ENCODE measurements at regions not wholly inside any gene's neighbourhood (a gene's known extent, or its start where the extent isn't known, plus 50 kb on each side); places are given as distances from the start of the nearest gene placed in this dataset.

DNA sequence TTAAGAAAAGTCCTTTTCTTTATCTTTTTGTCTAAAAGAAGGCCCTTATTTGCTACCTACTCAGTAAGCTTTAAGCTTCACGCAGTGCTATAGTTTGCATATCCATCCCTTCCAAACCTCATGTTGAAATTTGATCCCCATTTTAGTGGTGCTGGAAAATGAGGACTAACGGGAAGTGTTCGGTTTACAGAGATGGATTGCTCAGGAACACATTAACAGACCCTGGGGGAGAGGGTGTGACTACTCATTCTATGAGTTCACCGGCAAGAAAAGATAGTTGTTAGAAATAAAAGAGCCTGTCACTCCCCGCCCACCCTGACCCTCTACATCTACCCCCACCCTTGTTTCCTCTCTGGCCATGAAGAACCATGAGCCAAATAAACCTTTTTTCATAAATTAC, 546.2 kb downstream of the MEI4 start:
- H3K4me3 ChIP-seq (ENCODE audit: low read length), result no peak overlapping the region
- no peak overlapping the region for H3K27ac ChIP-seq (ENCODE audit: low read depth, low read length)
- H3F3A ChIP-seq (ENCODE audit: control insufficient read depth, insufficient read depth), result no peaks in the 10 kb centered on the region
- no peaks in the 10 kb centered on the region for H3K9me3 ChIP-seq (ENCODE audit: control insufficient read depth, insufficient read depth, low read length)
- no peaks in the 10 kb centered on the region for H3K4me1 ChIP-seq (ENCODE audit: control insufficient read depth, low read length)
- H3K9me2 ChIP-seq (replicated peaks; ENCODE audit: control insufficient read depth, low read length), result no peaks in the 10 kb centered on the region; the same call in 1 of the 2 replicates
- no peaks in the 10 kb centered on the region for H3K27me3 ChIP-seq (ENCODE audit: control insufficient read depth, low read length)
- TF ChIP-seq, protein P1, sequence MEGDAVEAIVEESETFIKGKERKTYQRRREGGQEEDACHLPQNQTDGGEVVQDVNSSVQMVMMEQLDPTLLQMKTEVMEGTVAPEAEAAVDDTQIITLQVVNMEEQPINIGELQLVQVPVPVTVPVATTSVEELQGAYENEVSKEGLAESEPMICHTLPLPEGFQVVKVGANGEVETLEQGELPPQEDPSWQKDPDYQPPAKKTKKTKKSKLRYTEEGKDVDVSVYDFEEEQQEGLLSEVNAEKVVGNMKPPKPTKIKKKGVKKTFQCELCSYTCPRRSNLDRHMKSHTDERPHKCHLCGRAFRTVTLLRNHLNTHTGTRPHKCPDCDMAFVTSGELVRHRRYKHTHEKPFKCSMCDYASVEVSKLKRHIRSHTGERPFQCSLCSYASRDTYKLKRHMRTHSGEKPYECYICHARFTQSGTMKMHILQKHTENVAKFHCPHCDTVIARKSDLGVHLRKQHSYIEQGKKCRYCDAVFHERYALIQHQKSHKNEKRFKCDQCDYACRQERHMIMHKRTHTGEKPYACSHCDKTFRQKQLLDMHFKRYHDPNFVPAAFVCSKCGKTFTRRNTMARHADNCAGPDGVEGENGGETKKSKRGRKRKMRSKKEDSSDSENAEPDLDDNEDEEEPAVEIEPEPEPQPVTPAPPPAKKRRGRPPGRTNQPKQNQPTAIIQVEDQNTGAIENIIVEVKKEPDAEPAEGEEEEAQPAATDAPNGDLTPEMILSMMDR (IDR thresholded peaks at IDR 0.05; ENCODE audit: low read depth, low read length, poor library complexity, severe bottlenecking), result no peak
- no peak for TF ChIP-seq EZH2phosphoT487 (IDR thresholded peaks at IDR 0.05; ENCODE audit: borderline replicate concordance, low read length)
- H4K20me1 ChIP-seq (ENCODE audit: control insufficient read depth, insufficient read depth, low read depth, low read length), result no peaks in the 10 kb centered on the region
- no peak overlapping the region for H3K4me2 ChIP-seq (ENCODE audit: low read length)
- no peaks in the 10 kb centered on the region for H3K36me3 ChIP-seq (ENCODE audit: control insufficient read depth, low read length)
- H3K79me2 ChIP-seq (ENCODE audit: control insufficient read depth, low read length), result no peaks in the 10 kb centered on the region

DNA sequence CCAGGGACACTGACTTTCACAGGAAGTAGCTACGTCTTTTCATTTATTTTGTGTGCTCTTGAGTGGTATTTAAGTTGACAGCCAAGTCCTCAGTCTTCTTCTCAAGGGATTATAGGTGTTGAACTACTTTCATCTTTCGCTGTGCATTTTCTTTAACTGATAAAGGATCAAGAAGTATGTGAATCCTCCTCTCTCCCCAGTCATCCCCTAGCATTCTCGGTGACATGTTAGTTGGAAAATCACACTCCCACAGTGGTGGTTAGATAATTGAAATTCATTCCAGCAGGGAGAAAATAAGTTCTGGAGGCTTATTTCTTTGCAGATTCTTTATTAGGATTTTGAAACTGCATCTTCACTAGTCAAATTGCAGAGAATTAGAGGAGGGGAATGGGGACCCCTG, 569.4 kb downstream of the MEI4 start:
- no peaks in the 10 kb centered on the region for H3K79me2 ChIP-seq (ENCODE audit: control insufficient read depth, low read length)
- H3K9me3 ChIP-seq (ENCODE audit: control insufficient read depth, insufficient read depth, low read length), result no peaks in the 10 kb centered on the region
- no peaks in the 10 kb centered on the region for H3F3A ChIP-seq (ENCODE audit: control insufficient read depth, insufficient read depth)
- H3K4me3 ChIP-seq (ENCODE audit: low read length), result no peak overlapping the region
- H3K36me3 ChIP-seq (ENCODE audit: control insufficient read depth, low read length), result no peaks in the 10 kb centered on the region
- no peaks in the 10 kb centered on the region for H4K20me1 ChIP-seq (ENCODE audit: control insufficient read depth, insufficient read depth, low read depth, low read length)
- H3K27ac ChIP-seq (ENCODE audit: low read depth, low read length), result no peak overlapping the region
- no peaks in the 10 kb centered on the region for H3K9me2 ChIP-seq (replicated peaks; ENCODE audit: control insufficient read depth, low read length)
- no peaks in the 10 kb centered on the region for H3K4me1 ChIP-seq (ENCODE audit: control insufficient read depth, low read length)
- no peak overlapping the region for H3K4me2 ChIP-seq (ENCODE audit: low read length)
- no peaks in the 10 kb centered on the region for H3K27me3 ChIP-seq (ENCODE audit: control insufficient read depth, low read length)
- TF ChIP-seq EZH2phosphoT487 (IDR thresholded peaks at IDR 0.05; ENCODE audit: borderline replicate concordance, low read length), result no peak
- TF ChIP-seq, protein P1 (IDR thresholded peaks at IDR 0.05; ENCODE audit: low read depth, low read length, poor library complexity, severe bottlenecking), result no peak

GRCh38 chr6:78231002-78231401, 578.2 kb downstream of the MEI4 start:
- no peaks in the 10 kb centered on the region for H3K9me3 ChIP-seq (ENCODE audit: control insufficient read depth, insufficient read depth, low read length)
- no peaks in the 10 kb centered on the region for H3K9me2 ChIP-seq (replicated peaks; ENCODE audit: control insufficient read depth, low read length)
- no peak overlapping the region for H3K27ac ChIP-seq (ENCODE audit: low read depth, low read length)
- H3K4me3 ChIP-seq (ENCODE audit: low read length), result no peak overlapping the region
- H3K4me1 ChIP-seq (ENCODE audit: control insufficient read depth, low read length), result no peaks in the 10 kb centered on the region
- H3K79me2 ChIP-seq (ENCODE audit: control insufficient read depth, low read length), result no peaks in the 10 kb centered on the region
- H4K20me1 ChIP-seq (ENCODE audit: control insufficient read depth, insufficient read depth, low read depth, low read length), result no peaks in the 10 kb centered on the region
- H3K27me3 ChIP-seq (ENCODE audit: control insufficient read depth, low read length), result no peaks in the 10 kb centered on the region
- TF ChIP-seq, protein P1 (IDR thresholded peaks at IDR 0.05; ENCODE audit: low read depth, low read length, poor library complexity, severe bottlenecking), result no peak
- no peak for TF ChIP-seq EZH2phosphoT487 (IDR thresholded peaks at IDR 0.05; ENCODE audit: borderline replicate concordance, low read length)
- no peaks in the 10 kb centered on the region for H3K36me3 ChIP-seq (ENCODE audit: control insufficient read depth, low read length)
- no peaks in the 10 kb centered on the region for H3F3A ChIP-seq (ENCODE audit: control insufficient read depth, insufficient read depth)
- no peak overlapping the region for H3K4me2 ChIP-seq (ENCODE audit: low read length)

DNA sequence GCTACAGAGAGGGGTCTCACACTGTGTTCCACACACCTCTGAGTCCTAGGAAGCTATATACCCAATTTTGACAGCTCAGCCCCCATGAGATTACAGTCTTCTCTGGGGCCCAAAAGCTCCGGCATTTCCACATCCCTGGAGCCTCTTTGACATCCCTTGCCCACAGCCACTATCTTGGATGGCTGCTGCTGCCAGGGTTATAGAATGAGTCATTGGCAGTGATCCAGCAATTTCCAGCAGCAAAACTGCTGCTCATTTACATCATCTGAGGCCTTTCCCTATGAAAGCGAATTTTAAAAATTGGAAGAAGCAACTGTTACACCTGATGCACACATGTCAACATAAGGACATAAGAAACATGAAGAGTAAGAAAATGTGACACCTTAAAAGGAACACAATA, 590.7 kb downstream of the MEI4 start:
- no peaks in the 10 kb centered on the region for H4K20me1 ChIP-seq (ENCODE audit: control insufficient read depth, insufficient read depth, low read depth, low read length)
- no peaks in the 10 kb centered on the region for H3F3A ChIP-seq (ENCODE audit: control insufficient read depth, insufficient read depth)
- no peak overlapping the region for H3K4me2 ChIP-seq (ENCODE audit: low read length)
- TF ChIP-seq EZH2phosphoT487 (IDR thresholded peaks at IDR 0.05; ENCODE audit: borderline replicate concordance, low read length), result no peak
- TF ChIP-seq, protein P1 (IDR thresholded peaks at IDR 0.05; ENCODE audit: low read depth, low read length, poor library complexity, severe bottlenecking), result no peak
- no peak overlapping the region for H3K27ac ChIP-seq (ENCODE audit: low read depth, low read length)
- H3K4me1 ChIP-seq (ENCODE audit: control insufficient read depth, low read length), result no peaks in the 10 kb centered on the region
- H3K9me3 ChIP-seq (ENCODE audit: control insufficient read depth, insufficient read depth, low read length), result no peaks in the 10 kb centered on the region
- no peaks in the 10 kb centered on the region for H3K27me3 ChIP-seq (ENCODE audit: control insufficient read depth, low read length)
- H3K79me2 ChIP-seq (ENCODE audit: control insufficient read depth, low read length), result no peaks in the 10 kb centered on the region
- no peaks in the 10 kb centered on the region for H3K9me2 ChIP-seq (replicated peaks; ENCODE audit: control insufficient read depth, low read length)
- no peaks in the 10 kb centered on the region for H3K36me3 ChIP-seq (ENCODE audit: control insufficient read depth, low read length)
- no peak overlapping the region for H3K4me3 ChIP-seq (ENCODE audit: low read length)

Data from DOHH2 (cell line).